Liver (tissue), 8 donors: ENCODE measurements at regions not wholly inside any gene's neighbourhood (a gene's known extent, or its start where the extent isn't known, plus 50 kb on each side); places are given as distances from the start of the nearest gene placed in this dataset.

Experiments used
- DNase-seq: peaks from one replicate; pipeline ENCODE4 v3.0.0-alpha.2; 2017; ENCODE audit warnings: low spot score
- H3K27ac ChIP-seq, 2 donors: one replicate each; pipeline ENCODE4 v1.7.0; 2013; ENCODE audit warnings: inconsistent platforms in 2 of 2, low read length in 2 of 2, control low read depth in 1 of 2, low read depth in 1 of 2, mild to moderate bottlenecking in 1 of 2
- H3K27me3 ChIP-seq, 4 donors: one replicate each; pipeline versions ENCODE4 v1.6.1 to v1.7.0; 2013; ENCODE audit warnings: low read length in 3 of 4, inconsistent platforms in 1 of 4, mild to moderate bottlenecking in 1 of 4, moderate library complexity in 1 of 4; ENCODE audit not compliant: control insufficient read depth in 4 of 4, insufficient read depth in 4 of 4
- H3K36me3 ChIP-seq, 4 donors: one replicate each; pipeline versions ENCODE4 v1.6.1 to v1.7.0; 2013; ENCODE audit warnings: low read length in 3 of 4, mild to moderate bottlenecking in 3 of 4, low read depth in 1 of 4, moderate library complexity in 1 of 4; ENCODE audit not compliant: control insufficient read depth in 4 of 4, insufficient read depth in 3 of 4
- H3K4me1 ChIP-seq, 4 donors: one replicate each; pipeline versions ENCODE4 v1.6.1 to v1.7.0; 2013; ENCODE audit warnings: low read length in 3 of 4, mild to moderate bottlenecking in 3 of 4, moderate library complexity in 1 of 4; ENCODE audit not compliant: control insufficient read depth in 4 of 4, insufficient read depth in 4 of 4
- H3K4me3 ChIP-seq, 3 donors: one replicate each; pipeline versions ENCODE4 v1.6.1 to v1.7.0; 2013; ENCODE audit warnings: low read length in 3 of 3, control low read depth in 1 of 3, low read depth in 1 of 3, mild to moderate bottlenecking in 1 of 3
- H3K9ac ChIP-seq, 2 donors: one replicate each; pipeline ENCODE4 v1.7.0; 2013; ENCODE audit warnings: low read length in 2 of 2, mild to moderate bottlenecking in 2 of 2, moderate library complexity in 2 of 2, control low read depth in 1 of 2, low read depth in 1 of 2
- H3K9me3 ChIP-seq, 4 donors: one replicate each; pipeline versions ENCODE4 v1.6.1 to v1.7.0; 2013; ENCODE audit warnings: low read length in 3 of 4; ENCODE audit not compliant: control insufficient read depth in 4 of 4
- ATF3 ChIP-seq: IDR thresholded peaks from 2 replicates; pipeline ENCODE4 v1.6.1; 2016; ENCODE audit warnings: antibody characterized with exemption
- EGR1 ChIP-seq, 2 donors: IDR thresholded peaks; 2 replicates each; pipeline ENCODE4 v1.6.1; 2016 to 2018; ENCODE audit warnings: antibody characterized with exemption in 2 of 2, low read depth in 2 of 2
- FOXA1 ChIP-seq: IDR thresholded peaks from 2 replicates; pipeline ENCODE4 v1.6.1; 2016; ENCODE audit warnings: antibody characterized with exemption
- HNF4A ChIP-seq, 2 donors: conservative IDR thresholded peaks; 2 replicates each; pipeline ENCODE4 v1.6.1; 2016; ENCODE audit warnings: antibody characterized with exemption in 2 of 2, mild to moderate bottlenecking in 2 of 2
- JUND ChIP-seq, 2 donors: IDR thresholded peaks; 2 replicates each; pipeline ENCODE4 v1.6.1; 2016; ENCODE audit warnings: antibody characterized with exemption in 2 of 2
- NR2F2 ChIP-seq: IDR thresholded peaks from 2 replicates; pipeline ENCODE4 v1.6.1; 2016; ENCODE audit warnings: antibody characterized with exemption
- REST ChIP-seq: IDR thresholded peaks from 2 replicates; pipeline ENCODE4 v1.6.1; 2016; ENCODE audit warnings: antibody characterized with exemption, mild to moderate bottlenecking
- RXRA ChIP-seq, 2 donors: IDR thresholded peaks; 2 replicates each; pipeline ENCODE4 v1.6.1; 2017 to 2018; ENCODE audit warnings: antibody characterized with exemption in 2 of 2, mild to moderate bottlenecking in 1 of 2
- YY1 ChIP-seq: IDR thresholded peaks from 2 replicates; pipeline ENCODE4 v1.6.1; 2016; ENCODE audit warnings: antibody characterized with exemption, mild to moderate bottlenecking
- ZBTB33 ChIP-seq: IDR thresholded peaks from 2 replicates; pipeline ENCODE4 v1.6.1; 2016; ENCODE audit warnings: antibody characterized with exemption
- WGBS: extraction: QIAGEN DNeasy Blood & Tissue Kit; methylation state at CpG from one replicate; pipeline ENCODE4 v1.1.7; 2013; 5-methylcytosine and 5-hydroxymethylcytosine counted together
- TF ChIP-seq, protein P1 (sequence below): IDR thresholded peaks from 2 replicates; pipeline ENCODE4 v1.6.1; 2016; ENCODE audit warnings: antibody characterized with exemption
- TF ChIP-seq, protein P2 (sequence below): fragments of 150-350 bp; IDR thresholded peaks from 2 replicates; pipeline ENCODE4 v1.5.1; 2017; ENCODE audit warnings: improper control_type of control experiment, low read depth, low read length; ENCODE audit not compliant: missing input control
- donor health status: healthy.
- donor health status: healthy.
- donor health status: healthy.
- donor health status: healthy.
- donor health status: healthy.

GRCh38 chr5:142428036-142428772, 103.4 kb upstream of the SPRY4 start:
- no peak overlapping the region for H3K4me3 ChIP-seq
- no peaks in the 10 kb centered on the region for H3K9me3 ChIP-seq
- DNase-seq: no peak
- H3K27ac ChIP-seq: no peak overlapping the region
- H3K27me3 ChIP-seq: no peaks in the 10 kb centered on the region
- no peak overlapping the region for H3K9ac ChIP-seq
- no peaks in the 10 kb centered on the region for H3K4me1 ChIP-seq
- 90% methylated on average over 7 of the region's 7 CpGs for WGBS
- TF ChIP-seq, protein P1, sequence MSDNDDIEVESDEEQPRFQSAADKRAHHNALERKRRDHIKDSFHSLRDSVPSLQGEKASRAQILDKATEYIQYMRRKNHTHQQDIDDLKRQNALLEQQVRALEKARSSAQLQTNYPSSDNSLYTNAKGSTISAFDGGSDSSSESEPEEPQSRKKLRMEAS: no peak
- no peak for TF ChIP-seq YY1
- TF ChIP-seq JUND (IDR thresholded peaks at IDR 0.05): no peak
- no peak for TF ChIP-seq NR2F2
- TF ChIP-seq EGR1 (IDR thresholded peaks at IDR 0.05; ENCODE audit: low read depth in 2 of 2): no peak
- TF ChIP-seq ATF3: no peak
- TF ChIP-seq, protein P2, sequence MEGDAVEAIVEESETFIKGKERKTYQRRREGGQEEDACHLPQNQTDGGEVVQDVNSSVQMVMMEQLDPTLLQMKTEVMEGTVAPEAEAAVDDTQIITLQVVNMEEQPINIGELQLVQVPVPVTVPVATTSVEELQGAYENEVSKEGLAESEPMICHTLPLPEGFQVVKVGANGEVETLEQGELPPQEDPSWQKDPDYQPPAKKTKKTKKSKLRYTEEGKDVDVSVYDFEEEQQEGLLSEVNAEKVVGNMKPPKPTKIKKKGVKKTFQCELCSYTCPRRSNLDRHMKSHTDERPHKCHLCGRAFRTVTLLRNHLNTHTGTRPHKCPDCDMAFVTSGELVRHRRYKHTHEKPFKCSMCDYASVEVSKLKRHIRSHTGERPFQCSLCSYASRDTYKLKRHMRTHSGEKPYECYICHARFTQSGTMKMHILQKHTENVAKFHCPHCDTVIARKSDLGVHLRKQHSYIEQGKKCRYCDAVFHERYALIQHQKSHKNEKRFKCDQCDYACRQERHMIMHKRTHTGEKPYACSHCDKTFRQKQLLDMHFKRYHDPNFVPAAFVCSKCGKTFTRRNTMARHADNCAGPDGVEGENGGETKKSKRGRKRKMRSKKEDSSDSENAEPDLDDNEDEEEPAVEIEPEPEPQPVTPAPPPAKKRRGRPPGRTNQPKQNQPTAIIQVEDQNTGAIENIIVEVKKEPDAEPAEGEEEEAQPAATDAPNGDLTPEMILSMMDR: no peak
- no peak for TF ChIP-seq RXRA (IDR thresholded peaks at IDR 0.05)
- no peaks in the 10 kb centered on the region for H3K36me3 ChIP-seq

GRCh38 chr5:142427529-142427928, 102.7 kb upstream of the SPRY4 start:
- Histone ChIP-seq H3K4me1 (no peaks in the 10 kb centered on the region), H3K27me3 (no peaks in the 10 kb centered on the region), H3K4me3 (no peak overlapping the region), H3K36me3 (no peaks in the 10 kb centered on the region), H3K27ac (no peak overlapping the region), H3K9me3 (no peaks in the 10 kb centered on the region), H3K9ac (no peak overlapping the region)
- no peak for TF ChIP-seq HNF4A (conservative IDR thresholded peaks at IDR 0.05)
- no peak for TF ChIP-seq REST
- TF ChIP-seq EGR1 (IDR thresholded peaks at IDR 0.05; ENCODE audit: low read depth in 2 of 2): no peak
- no peak for TF ChIP-seq YY1
- TF ChIP-seq, protein P2: no peak
- no peak for TF ChIP-seq JUND (IDR thresholded peaks at IDR 0.05)
- TF ChIP-seq, protein P1: no peak
- no peak for TF ChIP-seq FOXA1
- no peak for TF ChIP-seq ZBTB33
- no peak for TF ChIP-seq RXRA (IDR thresholded peaks at IDR 0.05)
- WGBS: 91% methylated on average over 6 of the region's 6 CpGs
- DNase-seq: no peak
